K562 (cell line): ENCODE measurements at regions not wholly inside any gene's neighbourhood (a gene's known extent, or its start where the extent isn't known, plus 50 kb on each side); places are given as distances from the start of the nearest gene placed in this dataset.
"Not testable (repeated sequence)": the region's sequence is repeated elsewhere in the genome, so short reads cannot be mapped to it uniquely, and the experiment has no call there.

Experiments used
- ATAC-seq: fragments of 200-7000 bp; cut with Tn5 transposase; 3 replicates; pipeline ENCODE4 v1.9.1; 2020; ENCODE audit warnings: moderate library complexity
- BruUV-seq: library from RNA; stranded (reverse); fragments of 400-500 nt; replicated peaks from 2 replicates; lab custom pipeline; 2021; lab: Mats Ljungman, UMichigan
- CTCF ChIA-PET: fragments of 300-600 bp; formaldehyde crosslinking; extraction: SDS; loops from one replicate; lab custom pipeline; 2021; ENCODE audit warnings: low intra/inter-chr PET ratio; lab: Yijun Ruan, JAX
- POLR2A ChIA-PET: fragments of 300-600, 350-650 bp; sonication (Branson Sonifier 250); formaldehyde crosslinking; extraction: SDS; loops from one replicate; lab custom pipeline; 2021; ENCODE audit warnings: antibody characterized with exemption, inconsistent platforms; lab: Yijun Ruan, JAX
- DNase-seq, 4 experiments: peaks; one replicate each; pipeline versions ENCODE4 v3.0.0 to v3.0.0-alpha.2; 2011 to 2018; ENCODE audit warnings: low spot score in 3 of 4, mixed read lengths in 3 of 4; ENCODE audit errors: extremely low read depth in 1 of 4
- FAIRE-seq: peaks from 2 replicates; lab custom pipeline; 2011; peaks lifted over from hg19 to GRCh38; lab: Jason Lieb, UNC
- H2AFZ ChIP-seq: 2 replicates; pipeline ENCODE4 v1.6.0; 2011; ENCODE audit warnings: low read depth, low read length, control low read depth, inconsistent platforms
- H3K27ac ChIP-seq: fragments of 200-600 bp; 3 replicates; pipeline ENCODE4 v1.8.0; 2011; ENCODE audit warnings: low read depth, mild to moderate bottlenecking, control low read depth, inconsistent platforms, low read length, moderate library complexity, mixed read lengths; ENCODE audit errors: extremely low read depth
- H3K27me3 ChIP-seq, 2 experiments: fragments of 300-600 bp in 1 of 2; 2 replicates in 1 of 2; 3 replicates in 1 of 2; pipeline versions ENCODE4 v1.6.0 to v1.8.0; 2011; ENCODE audit warnings: inconsistent platforms in 2 of 2, low read length in 2 of 2, mild to moderate bottlenecking in 1 of 2, mixed read lengths in 1 of 2, moderate library complexity in 1 of 2; ENCODE audit not compliant: control insufficient read depth in 2 of 2, insufficient read depth in 2 of 2
- H3K36me3 ChIP-seq: fragments of 300-600 bp; 3 replicates; pipeline ENCODE4 v1.8.0; 2011; ENCODE audit warnings: mild to moderate bottlenecking, low read length, inconsistent platforms; ENCODE audit not compliant: control insufficient read depth, insufficient read depth
- H3K4me1 ChIP-seq, 2 experiments: fragments of 200-600 bp in 1 of 2; replicated peaks in 1 of 2; 2 replicates in 1 of 2; 3 replicates in 1 of 2; pipeline versions ENCODE4 v1.5.1 to v1.8.0; 2011; ENCODE audit warnings: inconsistent platforms in 2 of 2, low read length in 2 of 2, mild to moderate bottlenecking in 1 of 2, mixed read lengths in 1 of 2, moderate library complexity in 1 of 2; ENCODE audit not compliant: control insufficient read depth in 2 of 2, insufficient read depth in 2 of 2
- H3K4me2 ChIP-seq: 2 replicates; pipeline ENCODE4 v1.6.1; 2011; ENCODE audit warnings: low read length, control low read depth, inconsistent platforms, mixed read lengths; ENCODE audit not compliant: insufficient read depth
- H3K4me3 ChIP-seq: fragments of 200-600 bp; sonication (generic), shearing (Covaris generic); 2 replicates; pipeline ENCODE4 v1.5.1; 2016; ENCODE audit warnings: control low read depth, inconsistent platforms
- H3K79me2 ChIP-seq: fragments of 200-600 bp; 3 replicates; pipeline ENCODE4 v1.8.0; 2011; ENCODE audit warnings: low read length, inconsistent platforms; ENCODE audit not compliant: control insufficient read depth, insufficient read depth
- H3K9ac ChIP-seq, 2 experiments: 2 replicates each; pipeline versions ENCODE4 v1.6.0 to v1.6.1; 2011; ENCODE audit warnings: low read depth in 2 of 2, low read length in 2 of 2, control low read depth in 1 of 2, inconsistent platforms in 1 of 2, mild to moderate bottlenecking in 1 of 2, mixed read lengths in 1 of 2; ENCODE audit not compliant: insufficient read depth in 1 of 2
- H3K9me1 ChIP-seq: one replicate; pipeline ENCODE4 v1.6.0; 2011; ENCODE audit warnings: inconsistent platforms, mild to moderate bottlenecking, low read length, moderate library complexity; ENCODE audit not compliant: control insufficient read depth, insufficient read depth
- H3K9me3 ChIP-seq: replicated peaks from 2 replicates; pipeline ENCODE4 v1.5.1; 2011; ENCODE audit warnings: low read depth, low read length, inconsistent platforms; ENCODE audit not compliant: control insufficient read depth, insufficient read depth
- H4K20me1 ChIP-seq: replicated peaks from 2 replicates; pipeline ENCODE4 v1.6.1; 2011; ENCODE audit warnings: low read length, inconsistent platforms, mixed read lengths; ENCODE audit not compliant: control insufficient read depth, insufficient read depth
- HLTF ChIP-seq: fragments of 450-650 bp; IDR thresholded peaks from 2 replicates; pipeline ENCODE4 v1.6.1; 2016
- ZNF77 ChIP-seq: fragments of 250-450 bp; sonication (Bioruptor Pico); IDR thresholded peaks from 2 replicates; pipeline ENCODE4 v1.5.0; 2020
- WGBS: fragments of 100-300 bp; shearing (Covaris generic); methylation state at CpG from one replicate; pipeline ENCODE4 v1.1.6; 2016; ENCODE audit warnings: low coverage, mixed read lengths; ENCODE audit not compliant: insufficient coverage; ENCODE audit errors: missing lambda C conversion rate; 5-methylcytosine and 5-hydroxymethylcytosine counted together
- in situ Hi-C: fragments of 300-500 bp; cut with MboI; formaldehyde crosslinking; loops from 4 replicates; pipeline ENCODE4 v1.15.0; 2018; ENCODE audit warnings: inconsistent platforms, mixed read lengths
- intact Hi-C: fragments of 100-400 bp; cut with micrococcal nuclease; formaldehyde crosslinking; loops from 2 replicates; pipeline ENCODE4 v1.14.2; 2022
- TF ChIP-seq, protein P1 (sequence below): fragments of 450-650 bp; formaldehyde crosslinking; IDR thresholded peaks from 2 replicates; pipeline ENCODE4 v1.4.0; 2020; ENCODE audit warnings: mild to moderate bottlenecking, moderate library complexity
- TF ChIP-seq, protein P2 (sequence below), 2 experiments: fragments of 450-650 bp in 1 of 2; sonication (generic) in 1 of 2; formaldehyde crosslinking in 1 of 2; IDR thresholded peaks in 1 of 2; conservative IDR thresholded peaks in 1 of 2; 2 replicates each; pipeline versions ENCODE4 v1.6.1 to v1.8.1; 2016 to 2023; ENCODE audit warnings: mild to moderate bottlenecking in 2 of 2, moderate library complexity in 2 of 2, inconsistent platforms in 1 of 2, missing genetic modification reagents in 1 of 2

DNA sequence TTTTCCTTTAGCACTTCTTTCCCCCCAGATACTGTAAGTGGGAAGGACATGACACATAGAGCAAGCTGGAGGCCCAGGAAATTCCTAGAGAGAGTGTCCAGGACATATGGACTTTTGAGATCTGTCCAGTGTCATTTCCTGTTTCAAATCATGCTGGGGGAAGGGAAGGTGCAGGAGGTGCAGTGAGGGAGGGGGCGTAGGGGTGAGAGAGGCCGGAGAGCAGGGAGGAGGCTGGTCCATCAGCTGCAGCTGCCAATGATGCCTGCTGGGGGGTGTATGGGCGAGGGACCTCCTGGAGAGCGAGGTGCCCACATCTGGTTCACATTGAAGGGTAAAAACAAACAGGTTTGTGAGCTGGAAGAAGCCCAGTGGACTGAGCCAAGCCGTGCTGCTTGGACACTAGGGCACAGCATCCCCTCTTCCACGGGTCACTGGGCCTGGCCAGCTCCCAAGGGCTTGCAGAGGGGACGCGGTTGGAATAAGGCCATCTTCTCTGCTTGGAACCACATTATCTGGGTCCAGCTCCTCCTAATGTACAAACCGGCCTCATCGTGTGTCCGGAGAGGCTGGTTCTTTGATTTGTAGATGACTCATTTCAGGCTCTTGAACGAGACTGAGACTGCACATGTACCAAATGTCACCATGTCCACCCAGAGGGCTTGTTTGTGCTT lies 70.4 kb upstream of the SMURF2 start:
- ATAC-seq, result no peak; the same call in none of the 3 replicates
- Histone ChIP-seq H3K36me3 (no peaks in the 10 kb centered on the region), H4K20me1 (no peaks in the 10 kb centered on the region), H3K9me1 (no peaks in the 10 kb centered on the region), H3K27ac (no peak overlapping the region), H3K9me3 (no peaks in the 10 kb centered on the region), H3K27me3 (peaks cover 0 to 5% of the 10 kb centered on the region in 2 experiments; a peak in 2 of 5 replicates), H3K4me1 (peaks cover 2 to 4% of the 10 kb centered on the region in 2 experiments; a peak in 1 of 5 replicates), H2AFZ (peak overlapping the region; percentile 59), H3K9ac (no peak overlapping the region), H3K4me3 (no peak overlapping the region), H3K79me2 (no peaks in the 10 kb centered on the region), H3K4me2 (no peak overlapping the region)
- no peak for TF ChIP-seq ZNF77 (CRISPR knock-in tag)
- no peak for TF ChIP-seq HLTF
- TF ChIP-seq, protein P1, sequence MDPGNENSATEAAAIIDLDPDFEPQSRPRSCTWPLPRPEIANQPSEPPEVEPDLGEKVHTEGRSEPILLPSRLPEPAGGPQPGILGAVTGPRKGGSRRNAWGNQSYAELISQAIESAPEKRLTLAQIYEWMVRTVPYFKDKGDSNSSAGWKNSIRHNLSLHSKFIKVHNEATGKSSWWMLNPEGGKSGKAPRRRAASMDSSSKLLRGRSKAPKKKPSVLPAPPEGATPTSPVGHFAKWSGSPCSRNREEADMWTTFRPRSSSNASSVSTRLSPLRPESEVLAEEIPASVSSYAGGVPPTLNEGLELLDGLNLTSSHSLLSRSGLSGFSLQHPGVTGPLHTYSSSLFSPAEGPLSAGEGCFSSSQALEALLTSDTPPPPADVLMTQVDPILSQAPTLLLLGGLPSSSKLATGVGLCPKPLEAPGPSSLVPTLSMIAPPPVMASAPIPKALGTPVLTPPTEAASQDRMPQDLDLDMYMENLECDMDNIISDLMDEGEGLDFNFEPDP (CRISPR knock-in tag), result no peak
- TF ChIP-seq, protein P2, sequence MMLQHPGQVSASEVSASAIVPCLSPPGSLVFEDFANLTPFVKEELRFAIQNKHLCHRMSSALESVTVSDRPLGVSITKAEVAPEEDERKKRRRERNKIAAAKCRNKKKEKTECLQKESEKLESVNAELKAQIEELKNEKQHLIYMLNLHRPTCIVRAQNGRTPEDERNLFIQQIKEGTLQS (IDR thresholded peaks at IDR 0.05), result peak; percentile 48; the same call in 1 of the 2 replicates
- TF ChIP-seq, protein P2 (CRISPR knock-in tag; conservative IDR thresholded peaks at IDR 0.05), result no peak
- intact Hi-C loops (loop anchor here (10.0 kb wide), 1 partner anchor 228 kb away; the partner anchor contains the start of genes CEP95 and DDX5), in situ Hi-C loops (no loop called here)
- POLR2A ChIA-PET, result no interaction called here
- WGBS, result 19% methylated on average over 12 of the region's 12 CpGs
- CTCF ChIA-PET, result no interaction called here
- peak in 2 of 4 experiments; percentile 2 to 30 for DNase-seq
- no TSS peak for BruUV-seq
- FAIRE-seq, result peak; percentile 52

DNA sequence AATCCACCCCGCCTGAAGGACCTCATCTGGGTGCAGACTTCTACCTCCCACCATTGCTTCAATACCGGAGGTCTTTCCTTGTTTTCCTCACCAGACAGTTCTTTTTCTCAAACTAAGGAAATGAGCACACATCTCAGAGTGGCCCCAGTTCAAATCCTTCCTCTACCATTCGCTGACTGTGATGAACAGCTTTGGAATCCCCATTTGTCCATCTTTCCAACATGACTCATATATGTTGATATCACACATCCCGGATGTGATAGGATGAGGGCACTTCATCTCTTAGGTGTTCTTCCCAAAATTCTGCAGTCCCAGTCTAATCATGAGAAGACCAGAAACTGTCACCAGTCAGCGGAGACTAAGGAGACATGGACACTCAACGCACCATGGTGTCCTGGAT lies 67.9 kb upstream of the SMURF2 start:
- H3K36me3 ChIP-seq, DNase-seq, H3K9me3 ChIP-seq, H3K4me2 ChIP-seq, CTCF ChIA-PET, H2AFZ ChIP-seq, H3K4me1 ChIP-seq, FAIRE-seq, H3K9ac ChIP-seq, BruUV-seq, H4K20me1 ChIP-seq, ATAC-seq, H3K79me2 ChIP-seq, H3K27me3 ChIP-seq, H3K27ac ChIP-seq, H3K4me3 ChIP-seq, in situ Hi-C loops, H3K9me1 ChIP-seq: not testable (repeated sequence)
- intact Hi-C loops, result loop anchor here (10.0 kb wide), 1 partner anchor 225 kb away; the partner anchor contains the start of genes CEP95 and DDX5
- POLR2A ChIA-PET, result interaction anchor here (0.6 kb wide), 1 partner anchor 87 kb away, joined by 3 read pairs; no protein-coding TSS in a partner anchor
- WGBS, result 23% methylated on average over 6 of the region's 6 CpGs
